ENCODE measurements at regions not wholly inside any gene's neighbourhood (a gene's known extent, or its start where the extent isn't known, plus 50 kb on each side); places are given as distances from the start of the nearest gene placed in this dataset.

DNA sequence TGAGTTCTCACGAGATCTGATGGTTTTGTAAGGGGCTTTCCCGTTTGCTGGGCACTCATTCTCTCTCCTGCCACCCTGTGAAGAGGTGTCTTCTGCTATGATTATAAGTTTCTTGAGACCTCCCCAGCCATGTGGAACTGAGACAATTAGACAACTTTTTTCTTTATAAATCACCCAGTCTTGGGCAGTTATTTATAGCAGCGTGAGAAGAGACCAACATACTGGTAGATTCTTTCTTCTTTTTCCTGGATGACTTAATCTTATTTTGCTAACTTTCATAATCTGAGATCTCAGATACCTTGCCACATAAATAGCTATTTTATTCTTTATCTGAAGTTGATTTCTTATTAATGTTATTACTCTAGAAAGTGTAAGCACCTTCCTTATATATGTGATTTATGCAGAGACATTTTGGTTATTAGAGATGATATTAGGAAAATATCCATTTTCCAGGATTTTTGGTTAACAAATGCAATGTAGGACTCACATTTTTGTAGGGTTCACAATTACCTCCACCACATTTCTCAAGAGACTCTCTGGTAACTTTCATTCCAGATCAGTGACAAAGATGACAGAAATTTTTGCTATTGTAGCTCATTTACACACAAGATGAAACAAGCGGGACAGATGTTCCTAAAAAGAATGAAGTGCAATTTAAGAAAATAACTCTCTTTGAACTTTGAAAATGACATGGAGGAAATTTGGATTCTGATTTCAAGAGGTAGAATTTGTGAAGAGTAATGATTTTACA is 97.9 kb upstream of the RND3 start:
- ATAC-seq (no peak), DNase-seq (no peak)

DNA sequence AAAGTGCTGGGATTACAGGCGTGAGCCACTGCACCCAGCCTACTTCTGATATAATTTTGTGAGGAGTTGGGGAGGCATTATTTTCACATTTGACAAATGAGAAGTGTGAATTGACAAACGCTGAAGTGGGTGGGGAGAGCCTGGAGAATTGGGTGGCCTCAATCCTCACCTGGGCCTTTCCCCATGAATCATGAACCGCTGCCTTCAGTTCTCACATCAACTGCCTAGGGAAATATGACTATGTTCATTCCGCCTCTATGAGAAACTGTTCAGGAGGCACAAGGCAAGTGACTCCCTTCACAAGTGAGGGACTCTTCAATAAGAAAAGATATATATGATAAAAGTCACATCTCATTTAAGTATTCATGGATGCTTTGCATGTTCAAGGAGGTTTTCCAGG is 96.6 kb upstream of the RND3 start:
- DNase-seq, result no peak
- ATAC-seq, result no peak

DNA sequence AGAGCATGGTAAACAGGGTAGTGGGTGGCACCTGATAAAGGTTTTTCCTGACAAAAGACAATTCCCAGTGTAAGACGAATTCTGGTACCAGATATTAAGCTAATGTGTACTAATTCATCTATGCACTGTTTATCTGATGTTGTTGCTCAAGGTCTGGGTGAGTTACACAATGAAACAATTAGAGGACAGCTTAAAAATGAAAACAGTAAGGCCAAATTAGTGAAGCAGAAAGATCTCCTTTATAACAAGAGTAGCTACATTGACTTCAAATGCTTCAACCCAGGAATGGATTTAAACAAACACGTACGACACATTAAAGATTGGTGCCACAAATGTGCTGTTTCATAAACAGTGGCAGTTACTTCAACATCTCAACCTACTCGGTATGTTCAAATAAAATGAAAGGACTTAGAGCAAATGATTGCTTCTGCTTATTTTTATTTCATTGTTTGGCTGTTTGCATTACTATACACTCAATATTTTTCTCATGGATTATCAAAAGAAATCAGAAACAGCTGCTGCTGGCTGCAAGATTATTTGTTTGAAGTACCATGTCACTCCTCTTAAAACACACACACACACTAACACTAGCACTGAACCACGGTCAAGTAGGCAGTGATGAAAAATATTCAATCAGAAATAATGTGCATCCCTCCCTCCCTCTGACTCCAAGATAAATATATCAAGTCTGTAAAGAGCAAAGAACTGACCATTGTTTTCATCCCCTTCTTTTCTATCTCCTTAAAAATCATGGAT is 94.4 kb upstream of the RND3 start:
- DNase-seq (no peak), ATAC-seq (no peak)

DNA sequence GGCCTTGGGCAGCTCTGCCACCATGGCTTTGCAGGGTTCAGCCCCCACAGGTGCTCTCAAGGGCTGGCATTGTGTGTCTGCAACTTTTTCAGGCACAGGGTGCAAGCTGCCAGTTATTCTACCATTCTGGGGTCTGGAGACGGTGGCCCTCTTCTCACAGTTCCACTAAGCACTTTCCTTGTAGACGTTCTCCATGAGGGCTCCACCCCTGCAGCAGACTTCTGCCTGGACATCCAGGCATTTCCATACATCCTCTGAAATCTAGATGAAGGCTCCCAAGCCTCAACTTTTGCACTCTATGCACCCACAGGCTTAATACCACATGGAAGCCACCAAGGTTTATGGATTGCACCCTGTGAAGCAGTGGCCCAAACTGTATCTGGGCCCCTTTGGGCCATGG is 91.0 kb upstream of the RND3 start:
- ATAC-seq, result no peak
- no peak for DNase-seq

DNA sequence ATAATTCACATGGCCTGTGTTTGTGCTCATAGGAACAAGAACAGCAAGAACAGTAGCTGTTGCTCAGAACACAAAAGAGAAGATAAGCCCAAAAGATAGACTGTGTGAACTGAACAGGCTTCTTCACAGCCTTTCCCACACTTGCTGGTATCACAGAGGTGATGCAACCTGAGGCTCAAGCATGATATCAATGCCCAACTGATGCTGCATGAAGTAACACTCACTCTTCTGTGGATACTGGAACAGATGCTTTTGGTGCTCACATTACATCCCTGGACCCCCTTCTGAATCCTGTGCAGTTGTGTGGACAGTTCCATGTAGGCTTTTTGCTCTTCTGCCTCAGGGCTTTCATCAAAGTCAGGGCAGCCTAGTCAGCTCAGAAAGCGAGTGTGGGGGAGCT is 88.4 kb upstream of the RND3 start:
- DNase-seq (no peak), ATAC-seq (no peak)

DNA sequence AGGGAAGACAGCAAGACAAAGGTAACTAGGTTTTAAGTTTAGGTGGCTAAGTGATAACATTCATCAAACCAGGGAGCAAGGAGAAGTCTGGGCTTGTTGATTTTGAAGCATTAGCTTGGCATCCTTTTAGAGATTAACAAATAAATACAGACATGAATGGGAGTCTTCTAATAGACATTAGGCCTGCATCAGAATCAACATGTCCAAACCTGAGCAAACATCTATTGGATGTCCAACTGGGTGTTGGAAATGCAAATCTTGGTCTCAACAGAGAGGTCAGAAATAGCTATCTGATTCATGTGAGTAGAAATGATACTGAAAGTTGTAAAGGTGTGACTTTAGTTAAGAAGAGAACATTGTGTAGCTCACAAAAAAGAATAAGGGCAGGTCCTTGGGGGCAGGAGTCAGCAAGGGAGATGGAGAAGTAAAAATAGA is 85.5 kb upstream of the RND3 start:
- ATAC-seq (no peak), DNase-seq (no peak)

DNA sequence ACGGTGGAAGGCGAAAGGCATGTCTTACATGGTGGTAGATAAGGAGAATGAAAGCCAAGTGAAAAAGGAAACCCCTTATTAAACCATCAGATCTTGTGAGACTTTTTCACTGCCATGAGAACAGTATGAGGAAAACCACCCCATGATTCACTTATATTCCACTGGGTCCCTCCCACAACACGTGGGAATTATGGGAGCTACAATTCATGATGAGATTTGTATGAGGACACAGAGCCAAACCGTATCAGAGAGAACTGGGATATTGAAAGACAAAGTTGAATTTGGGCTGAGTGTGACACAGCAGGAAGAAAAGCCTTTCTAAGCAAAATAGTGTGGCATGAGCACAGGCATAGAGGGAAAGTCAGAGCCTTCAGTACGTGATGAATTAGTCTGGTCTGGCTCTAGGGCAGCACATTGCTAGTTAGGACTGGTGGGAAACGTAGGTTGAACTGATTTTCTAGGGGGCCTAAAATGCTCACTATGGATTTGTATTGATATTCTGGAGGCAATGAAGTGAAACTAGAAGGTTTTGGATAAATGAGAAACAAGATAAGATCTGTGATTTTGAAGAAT is 84.8 kb upstream of the RND3 start:
- no peak for DNase-seq
- ATAC-seq, result no peak

DNA sequence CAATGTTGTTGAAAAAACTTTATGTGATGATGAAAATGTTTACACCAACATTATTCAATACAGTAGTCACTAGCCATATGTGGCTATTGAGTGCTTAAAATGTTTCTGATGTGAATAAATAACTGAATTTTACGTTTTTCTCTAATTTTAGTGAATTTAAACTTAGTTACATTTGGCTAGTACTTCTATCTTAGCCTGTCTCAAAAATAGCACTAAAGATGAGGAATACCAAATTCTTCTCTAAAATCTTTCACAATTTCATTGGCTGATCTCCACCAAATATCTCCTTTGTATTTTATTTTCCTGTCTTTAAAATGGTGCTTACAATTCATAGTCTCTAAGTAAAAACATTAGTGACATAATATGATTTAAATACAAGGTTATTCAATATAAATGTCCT is 83.7 kb upstream of the RND3 start:
- DNase-seq, result no peak
- no peak for ATAC-seq

DNA sequence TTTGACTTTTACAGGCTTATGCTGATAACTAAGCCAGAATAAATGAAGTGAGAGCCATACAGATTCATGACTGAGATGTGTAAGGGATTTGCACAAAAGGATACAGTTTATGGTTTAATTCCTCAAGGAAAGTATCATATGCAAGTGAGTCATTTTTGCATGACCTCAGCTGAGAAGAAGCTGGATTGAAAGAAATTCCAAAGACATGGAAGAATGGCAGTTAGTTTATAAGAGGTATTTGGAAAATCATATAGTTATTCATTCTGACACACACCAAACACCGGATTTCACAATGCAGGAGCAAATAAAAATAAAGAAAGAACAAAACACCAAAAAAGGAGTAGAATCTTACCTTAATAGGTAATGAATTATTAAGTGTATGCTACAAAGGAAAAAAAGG is 83.2 kb upstream of the RND3 start:
- DNase-seq (no peak), ATAC-seq (no peak)

DNA sequence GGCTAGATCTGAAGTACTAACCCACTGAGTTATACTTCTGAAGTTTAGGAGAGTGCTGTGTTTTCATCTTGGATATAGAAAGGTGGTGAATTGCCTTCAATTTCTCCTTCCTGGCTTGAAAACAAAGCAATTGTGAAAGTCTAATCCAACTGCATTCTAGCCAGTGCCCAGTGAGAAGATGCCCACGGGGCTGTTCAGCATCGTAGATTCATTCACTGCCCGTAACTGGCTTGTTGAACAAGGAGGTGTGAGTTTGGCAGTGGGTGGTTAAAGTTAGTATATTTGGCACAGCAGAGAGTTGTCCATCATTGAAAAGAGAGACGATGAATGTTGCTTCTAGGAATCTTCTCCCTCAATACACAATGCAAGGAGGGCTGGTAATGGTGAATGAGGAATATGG is 82.3 kb upstream of the RND3 start:
- DNase-seq (no peak), ATAC-seq (no peak)

DNA sequence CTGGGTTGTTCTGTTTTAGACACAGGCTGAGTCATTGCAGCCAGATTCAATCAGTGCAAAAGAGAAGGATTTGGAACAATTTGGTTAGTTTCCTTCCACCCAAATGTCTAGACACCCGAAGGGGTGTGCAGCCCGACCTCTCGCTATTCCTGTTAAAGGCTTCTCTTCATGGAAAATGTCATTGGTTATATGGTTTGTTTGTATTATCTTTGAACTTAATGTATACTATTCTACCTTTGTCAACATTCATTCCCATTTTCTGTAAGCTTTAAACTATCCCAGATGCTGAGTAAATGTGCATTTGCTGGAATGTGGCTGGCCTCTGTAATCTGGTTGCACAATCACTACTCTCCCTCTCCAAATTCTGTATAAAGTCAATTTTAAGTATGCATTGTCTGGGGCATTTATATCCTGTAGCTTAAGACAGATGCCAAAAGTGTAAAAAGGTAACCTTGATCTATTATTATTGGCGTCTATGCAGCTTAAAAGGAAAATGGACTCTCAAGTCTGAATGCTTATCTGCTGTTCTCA is 80.4 kb upstream of the RND3 start:
- DNase-seq, result no peak
- ATAC-seq, result no peak

DNA sequence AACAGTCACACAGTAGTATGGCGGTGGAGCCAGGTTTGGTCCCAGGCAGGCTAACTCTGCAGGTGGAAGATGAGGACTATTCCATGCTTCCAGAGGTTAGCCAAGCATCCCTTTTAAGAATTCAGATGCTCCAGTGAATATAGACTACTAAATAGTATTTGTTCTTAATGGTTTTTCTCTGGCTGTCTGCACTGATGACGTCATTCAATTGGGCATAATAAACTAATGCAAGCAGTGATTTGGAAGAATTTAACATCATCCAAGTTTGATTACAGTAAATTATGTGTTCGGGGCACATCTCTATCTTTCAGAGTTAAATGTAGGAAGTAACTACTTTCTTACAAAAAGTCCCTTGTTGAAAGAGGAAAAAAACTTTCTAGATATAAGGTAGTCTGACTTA is 78.8 kb upstream of the RND3 start:
- DNase-seq (no peak), ATAC-seq (no peak)

DNA sequence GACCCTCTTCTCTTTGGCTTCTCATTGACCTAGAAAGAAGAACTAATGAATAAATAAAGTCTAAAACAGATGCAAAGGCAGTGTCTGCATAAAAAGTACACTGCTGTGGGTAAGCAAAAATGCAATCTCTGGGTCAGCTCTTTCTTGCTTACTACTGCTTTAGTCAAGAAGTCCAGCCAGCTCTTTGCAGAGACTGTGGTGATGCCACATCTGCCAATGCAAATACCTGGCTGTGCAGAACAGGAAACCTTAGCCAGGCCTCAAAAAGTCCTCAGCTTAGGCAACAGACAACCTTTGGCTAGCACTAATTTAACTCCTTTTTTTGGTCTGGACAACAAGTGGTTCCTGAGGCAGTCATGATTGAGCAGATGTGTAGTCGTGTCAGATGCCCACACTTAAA is 73.6 kb upstream of the RND3 start:
- ATAC-seq (no peak), DNase-seq (no peak)

DNA sequence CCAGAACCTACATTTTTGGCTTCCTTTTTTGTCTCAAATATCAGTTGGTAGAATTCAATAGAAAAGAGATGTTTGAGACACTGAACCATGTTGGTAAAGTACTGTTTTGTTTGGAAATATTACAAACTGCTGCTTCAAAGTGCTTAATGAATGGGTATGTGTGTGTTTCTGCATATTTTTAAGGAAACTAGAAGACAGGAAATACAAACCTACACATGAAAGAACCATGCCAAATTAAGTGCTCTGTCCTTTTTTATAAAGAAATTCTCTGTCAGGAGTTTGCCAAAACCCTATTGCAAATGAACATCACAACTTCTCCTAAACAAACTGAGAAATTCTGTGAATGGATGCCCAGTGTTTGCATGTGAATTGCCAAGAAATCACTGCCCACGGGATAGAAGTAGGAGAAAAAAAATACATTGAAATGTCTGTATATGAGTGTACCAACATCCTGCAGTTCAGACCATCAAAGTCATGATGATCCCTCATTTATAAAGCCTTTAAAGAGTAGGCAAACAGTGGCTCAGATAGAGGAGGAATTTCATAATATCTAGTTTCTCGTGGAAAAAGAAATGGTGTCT is 69.6 kb upstream of the RND3 start:
- DNase-seq (no peak), ATAC-seq (no peak)

DNA sequence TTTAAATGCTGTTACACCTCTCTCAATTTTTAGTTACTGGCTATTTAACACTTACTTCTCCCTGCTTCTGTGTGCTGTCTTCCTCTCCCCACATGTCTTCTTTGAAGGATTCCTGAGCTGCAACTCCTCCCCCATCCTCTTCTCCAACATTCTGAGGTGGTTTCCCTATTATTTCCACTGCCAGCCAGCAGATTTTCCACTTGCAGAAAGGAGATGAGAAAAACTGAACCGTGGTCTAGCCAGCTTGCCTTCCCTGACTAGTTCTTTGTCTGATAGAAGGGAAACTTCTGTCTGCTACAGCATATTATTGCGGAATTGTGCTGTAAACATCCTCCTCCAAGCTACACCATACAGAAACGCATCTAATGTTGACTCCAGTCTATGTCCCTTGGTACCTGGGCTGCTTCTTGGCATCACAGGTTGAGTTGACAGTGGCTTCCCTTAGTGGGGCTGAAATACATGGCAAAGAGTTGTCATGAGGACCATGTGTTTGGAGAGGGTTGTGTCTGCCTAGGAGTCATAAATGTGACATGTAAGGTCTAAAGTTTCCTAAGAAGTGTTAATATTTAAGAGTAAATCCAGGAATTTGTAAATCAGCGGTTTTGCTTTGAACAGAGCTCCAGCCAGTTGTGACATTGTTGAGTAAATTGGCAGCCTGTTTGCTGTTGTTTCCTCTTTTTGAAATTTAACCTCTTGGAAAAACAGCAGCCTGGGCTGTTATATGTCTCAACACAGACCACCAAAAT is 68.3 kb upstream of the RND3 start:
- ATAC-seq, result no peak
- no peak for DNase-seq

DNA sequence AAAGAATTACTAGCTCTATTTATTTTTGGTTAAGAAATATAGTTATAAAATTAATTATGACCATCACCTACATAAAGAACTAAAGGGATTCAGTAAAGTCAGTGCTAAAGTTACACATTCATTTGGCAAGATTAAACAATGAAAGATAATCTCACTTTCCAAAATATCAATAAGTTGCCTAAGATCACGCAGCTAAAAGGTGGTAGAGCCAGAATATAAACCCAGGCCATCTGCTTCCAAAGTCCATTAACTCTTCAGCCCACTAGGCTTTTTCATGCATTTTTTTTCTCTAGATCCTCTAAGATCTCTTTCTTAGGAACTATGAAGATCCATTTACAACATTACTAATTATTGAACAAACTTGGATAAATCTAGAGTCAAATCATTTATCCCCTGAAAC is 66.6 kb upstream of the RND3 start:
- ATAC-seq (no peak), DNase-seq (no peak)

DNA sequence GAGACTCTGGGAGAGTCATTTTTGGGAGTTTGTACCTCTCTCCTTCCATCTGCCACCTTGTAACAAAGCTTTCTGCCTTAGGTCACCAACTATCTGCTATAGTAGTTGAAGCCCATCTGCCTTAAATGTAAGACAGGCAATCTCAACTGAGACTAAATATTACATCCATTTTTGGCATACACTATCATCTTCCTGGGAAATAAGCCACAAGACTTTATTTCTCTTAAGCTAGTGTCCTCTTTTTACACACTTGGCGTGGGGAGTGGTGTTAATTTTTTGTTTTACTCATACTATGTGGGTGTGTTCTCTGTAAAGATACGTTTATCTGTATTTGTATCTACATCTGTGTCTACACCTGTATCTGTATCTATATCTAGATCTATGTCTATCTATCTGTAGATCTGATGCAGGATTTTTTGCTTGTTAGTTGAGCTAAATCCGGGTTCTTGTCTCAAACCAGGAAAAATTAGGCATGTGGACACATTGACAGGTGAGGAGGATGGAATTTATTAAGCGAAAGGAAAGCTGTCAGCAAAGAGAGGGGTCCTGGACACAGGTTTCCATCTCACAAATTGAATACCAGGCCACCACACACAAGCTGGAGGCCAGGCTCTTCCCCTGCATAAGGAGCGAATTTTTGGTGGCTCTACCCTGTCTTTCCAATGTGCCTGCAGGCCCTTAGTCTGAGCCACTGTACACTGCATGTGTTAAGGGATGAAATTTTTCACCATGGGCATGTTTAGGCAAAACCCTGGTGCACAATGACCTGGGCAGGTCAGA is 64.8 kb upstream of the RND3 start:
- DNase-seq (no peak), ATAC-seq (no peak)

DNA sequence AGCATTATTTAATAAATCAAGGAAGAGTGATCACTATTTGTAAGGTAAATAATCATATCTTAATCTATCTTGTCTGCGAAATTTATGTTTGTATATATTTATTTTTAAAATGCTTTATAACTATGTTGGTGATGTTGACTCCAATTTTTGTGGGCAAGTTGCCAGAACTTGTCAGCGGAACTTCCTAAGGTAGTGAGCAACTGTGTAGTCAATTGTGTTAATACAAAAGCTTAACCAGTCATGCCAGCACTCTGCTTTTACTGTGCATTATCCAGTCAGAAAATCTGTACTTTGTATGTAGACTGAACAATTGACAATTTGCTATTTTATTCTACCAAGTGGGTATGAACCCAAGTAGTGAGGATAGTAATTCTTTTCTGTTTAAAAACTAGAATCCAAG is 61.9 kb upstream of the RND3 start:
- no peak for DNase-seq
- ATAC-seq, result no peak

DNA sequence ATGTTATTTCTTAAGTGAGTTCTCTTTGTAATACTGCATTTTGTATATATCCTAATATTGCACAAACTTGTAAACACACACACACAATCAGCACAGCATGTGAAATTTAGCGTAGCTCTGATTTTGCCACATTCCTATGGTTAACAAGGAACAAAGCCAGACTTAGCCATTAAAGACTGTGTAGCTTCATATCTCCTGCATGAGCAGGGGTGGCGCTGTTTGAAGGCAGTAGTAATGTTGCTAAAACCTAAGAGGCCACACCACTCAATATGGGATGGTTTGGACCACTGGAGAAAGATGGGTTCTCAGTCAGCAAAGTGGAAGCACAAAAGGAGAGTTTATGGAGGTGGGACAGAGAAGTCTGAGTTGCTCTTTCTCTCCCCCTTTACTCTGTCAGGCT is 61.1 kb upstream of the RND3 start:
- ATAC-seq, result no peak
- DNase-seq, result no peak

DNA sequence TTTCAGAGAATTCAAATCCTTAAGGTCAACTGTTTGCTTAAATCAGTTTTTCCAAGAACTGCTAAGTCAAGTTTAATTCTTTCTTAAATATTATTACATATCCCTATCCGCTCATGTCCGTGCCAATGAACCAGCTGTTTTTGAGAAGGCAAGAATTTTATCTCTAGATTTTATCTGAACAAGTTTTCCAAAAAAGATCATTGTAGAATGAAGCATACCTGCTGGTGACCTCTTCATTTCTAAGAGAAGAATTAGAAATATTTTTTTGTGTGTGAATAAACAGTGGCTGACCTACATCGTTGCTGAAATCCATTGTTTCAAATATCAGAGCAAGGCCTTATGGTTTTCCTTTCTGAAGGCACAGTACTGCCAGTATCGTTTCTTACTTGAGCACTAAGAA is 58.4 kb upstream of the RND3 start:
- ATAC-seq (no peak), DNase-seq (no peak)

DNA sequence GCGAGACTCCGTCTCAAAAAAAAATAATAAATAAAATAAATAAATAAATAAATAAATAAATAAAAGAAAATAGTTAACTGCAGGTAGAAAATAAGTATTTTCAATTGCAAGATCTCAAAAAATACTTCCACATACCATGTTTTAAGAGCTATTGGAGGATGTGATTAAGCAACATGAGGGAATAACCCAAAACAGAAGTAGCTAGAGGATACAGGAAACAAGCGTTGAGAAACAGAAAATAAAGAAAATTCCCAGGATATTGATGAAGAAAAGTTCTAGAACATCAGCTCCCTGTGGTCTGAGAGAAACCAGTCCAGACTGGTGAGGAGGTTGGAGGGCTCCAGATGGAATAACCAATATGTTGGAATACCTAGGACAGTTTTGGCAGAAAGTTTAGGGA is 57.3 kb upstream of the RND3 start:
- DNase-seq, result no peak
- ATAC-seq, result no peak

DNA sequence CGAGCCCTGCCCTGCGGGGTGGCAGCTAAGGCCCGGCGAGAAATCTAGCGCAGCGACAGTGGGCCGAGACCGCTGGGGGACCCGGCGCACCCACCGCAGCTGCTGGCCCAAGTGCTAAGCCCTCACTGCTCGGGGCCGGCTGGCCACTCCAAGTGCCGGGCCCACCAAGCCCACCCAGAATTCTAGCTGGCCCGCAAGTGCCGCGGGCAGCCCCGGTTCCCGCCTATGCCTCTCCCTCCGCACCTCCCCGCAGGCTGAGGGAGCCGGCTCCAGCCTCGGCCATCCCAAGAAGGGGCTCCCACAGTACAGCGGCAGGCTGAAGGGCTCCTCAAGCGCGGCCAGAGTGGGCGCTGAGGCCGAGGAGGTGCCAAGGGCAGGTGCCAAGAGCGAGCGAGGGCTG is 55.2 kb upstream of the RND3 start:
- ATAC-seq (no peak), DNase-seq (no peak)
